ENCODE measurements at regions not wholly inside any gene's neighbourhood (a gene's known extent, or its start where the extent isn't known, plus 50 kb on each side); places are given as distances from the start of the nearest gene placed in this dataset.

DNA sequence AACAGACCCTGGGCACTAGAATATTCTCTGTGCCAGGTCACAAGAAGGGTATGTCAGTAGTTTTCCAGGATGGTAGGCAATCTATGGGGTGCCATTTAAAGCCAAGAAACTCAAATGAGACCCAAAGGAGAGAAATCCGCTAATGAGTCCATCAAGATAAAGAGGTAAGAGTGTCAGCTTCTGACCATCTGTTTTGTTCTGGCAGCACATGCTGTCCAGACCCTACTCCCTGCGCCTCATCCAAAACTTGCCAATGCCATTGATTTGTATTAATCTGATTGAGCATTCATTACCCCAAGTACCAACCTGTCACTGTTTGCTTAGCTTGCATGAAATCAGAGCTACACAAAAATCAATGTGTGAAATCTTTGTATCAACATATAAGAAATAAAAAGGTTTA lies 229.0 kb downstream of the BLID start:
- TF ChIP-seq POLR2A (IDR thresholded peaks at IDR 0.05) (no peak), CTCF (IDR thresholded peaks at IDR 0.05) (no peak), POLR2AphosphoS5 (IDR thresholded peaks at IDR 0.05) (no peak), EP300 (IDR thresholded peaks at IDR 0.05; ENCODE audit: low read depth) (no peak)

All from transverse colon (tissue), 4 donors.